K562 (cell line): ENCODE measurements at regions not wholly inside any gene's neighbourhood (a gene's known extent, or its start where the extent isn't known, plus 50 kb on each side); places are given as distances from the start of the nearest gene placed in this dataset.

Source experiments
- ATAC-seq: fragments of 200-7000 bp; cut with Tn5 transposase; 3 replicates; pipeline ENCODE4 v1.9.1; 2020; ENCODE audit warnings: moderate library complexity
- BruUV-seq: library from RNA; stranded (reverse); fragments of 400-500 nt; replicated peaks from 2 replicates; lab custom pipeline; 2021; lab: Mats Ljungman, UMichigan
- CTCF ChIA-PET: fragments of 300-600 bp; formaldehyde crosslinking; extraction: SDS; loops from one replicate; lab custom pipeline; 2021; ENCODE audit warnings: low intra/inter-chr PET ratio; lab: Yijun Ruan, JAX
- POLR2A ChIA-PET: fragments of 300-600, 350-650 bp; sonication (Branson Sonifier 250); formaldehyde crosslinking; extraction: SDS; loops from one replicate; lab custom pipeline; 2021; ENCODE audit warnings: antibody characterized with exemption, inconsistent platforms; lab: Yijun Ruan, JAX
- DNase-seq, 4 experiments: peaks; one replicate each; pipeline versions ENCODE4 v3.0.0 to v3.0.0-alpha.2; 2011 to 2018; ENCODE audit warnings: low spot score in 3 of 4, mixed read lengths in 3 of 4; ENCODE audit errors: extremely low read depth in 1 of 4
- FAIRE-seq: peaks from 2 replicates; lab custom pipeline; 2011; peaks lifted over from hg19 to GRCh38; lab: Jason Lieb, UNC
- H2AFZ ChIP-seq: 2 replicates; pipeline ENCODE4 v1.6.0; 2011; ENCODE audit warnings: low read depth, low read length, control low read depth, inconsistent platforms
- H3K27ac ChIP-seq: fragments of 200-600 bp; 3 replicates; pipeline ENCODE4 v1.8.0; 2011; ENCODE audit warnings: low read depth, mild to moderate bottlenecking, control low read depth, inconsistent platforms, low read length, moderate library complexity, mixed read lengths; ENCODE audit errors: extremely low read depth
- H3K27me3 ChIP-seq, 2 experiments: fragments of 300-600 bp in 1 of 2; 2 replicates in 1 of 2; 3 replicates in 1 of 2; pipeline versions ENCODE4 v1.6.0 to v1.8.0; 2011; ENCODE audit warnings: inconsistent platforms in 2 of 2, low read length in 2 of 2, mild to moderate bottlenecking in 1 of 2, mixed read lengths in 1 of 2, moderate library complexity in 1 of 2; ENCODE audit not compliant: control insufficient read depth in 2 of 2, insufficient read depth in 2 of 2
- H3K36me3 ChIP-seq: fragments of 300-600 bp; 3 replicates; pipeline ENCODE4 v1.8.0; 2011; ENCODE audit warnings: mild to moderate bottlenecking, low read length, inconsistent platforms; ENCODE audit not compliant: control insufficient read depth, insufficient read depth
- H3K4me1 ChIP-seq, 2 experiments: fragments of 200-600 bp in 1 of 2; replicated peaks in 1 of 2; 2 replicates in 1 of 2; 3 replicates in 1 of 2; pipeline versions ENCODE4 v1.5.1 to v1.8.0; 2011; ENCODE audit warnings: inconsistent platforms in 2 of 2, low read length in 2 of 2, mild to moderate bottlenecking in 1 of 2, mixed read lengths in 1 of 2, moderate library complexity in 1 of 2; ENCODE audit not compliant: control insufficient read depth in 2 of 2, insufficient read depth in 2 of 2
- H3K4me2 ChIP-seq: 2 replicates; pipeline ENCODE4 v1.6.1; 2011; ENCODE audit warnings: low read length, control low read depth, inconsistent platforms, mixed read lengths; ENCODE audit not compliant: insufficient read depth
- H3K4me3 ChIP-seq: fragments of 200-600 bp; sonication (generic), shearing (Covaris generic); 2 replicates; pipeline ENCODE4 v1.5.1; 2016; ENCODE audit warnings: control low read depth, inconsistent platforms
- H3K79me2 ChIP-seq: fragments of 200-600 bp; 3 replicates; pipeline ENCODE4 v1.8.0; 2011; ENCODE audit warnings: low read length, inconsistent platforms; ENCODE audit not compliant: control insufficient read depth, insufficient read depth
- H3K9ac ChIP-seq, 2 experiments: 2 replicates each; pipeline versions ENCODE4 v1.6.0 to v1.6.1; 2011; ENCODE audit warnings: low read depth in 2 of 2, low read length in 2 of 2, control low read depth in 1 of 2, inconsistent platforms in 1 of 2, mild to moderate bottlenecking in 1 of 2, mixed read lengths in 1 of 2; ENCODE audit not compliant: insufficient read depth in 1 of 2
- H3K9me1 ChIP-seq: one replicate; pipeline ENCODE4 v1.6.0; 2011; ENCODE audit warnings: inconsistent platforms, mild to moderate bottlenecking, low read length, moderate library complexity; ENCODE audit not compliant: control insufficient read depth, insufficient read depth
- H3K9me3 ChIP-seq: replicated peaks from 2 replicates; pipeline ENCODE4 v1.5.1; 2011; ENCODE audit warnings: low read depth, low read length, inconsistent platforms; ENCODE audit not compliant: control insufficient read depth, insufficient read depth
- H4K20me1 ChIP-seq: replicated peaks from 2 replicates; pipeline ENCODE4 v1.6.1; 2011; ENCODE audit warnings: low read length, inconsistent platforms, mixed read lengths; ENCODE audit not compliant: control insufficient read depth, insufficient read depth
- ELF4 ChIP-seq: fragments of 450-650 bp; formaldehyde crosslinking; IDR thresholded peaks from 2 replicates; pipeline ENCODE4 v1.4.0; 2022; ENCODE audit warnings: missing genetic modification characterization
- ESRRA ChIP-seq: fragments of 450-650 bp; IDR thresholded peaks from 2 replicates; pipeline ENCODE4 v1.6.1; 2014; ENCODE audit warnings: low read depth, mild to moderate bottlenecking, moderate library complexity, borderline replicate concordance
- GABPA ChIP-seq: fragments of 200-800 bp; sonication (Bioruptor generic); conservative IDR thresholded peaks from 2 replicates; pipeline ENCODE4 v1.6.1; 2016; ENCODE audit warnings: low read depth, missing genetic modification characterization, missing compliant biosample characterization
- HNRNPK ChIP-seq: fragments of 200-400 bp; formaldehyde crosslinking; IDR thresholded peaks from one replicate; pipeline ENCODE4 v1.6.1; 2018; ENCODE audit warnings: mild to moderate bottlenecking, low read depth, low read length; ENCODE audit not compliant: poor library complexity, severe bottlenecking
- NBN ChIP-seq: fragments of 450-650 bp; IDR thresholded peaks from 2 replicates; pipeline ENCODE4 v1.6.1; 2016; ENCODE audit warnings: low read depth, mild to moderate bottlenecking
- RFX7 ChIP-seq: fragments of 250-450 bp; sonication (Bioruptor Pico); IDR thresholded peaks from 2 replicates; pipeline ENCODE4 v1.5.1; 2021; ENCODE audit warnings: mild to moderate bottlenecking
- SAFB ChIP-seq: fragments of 200-400 bp; formaldehyde crosslinking; IDR thresholded peaks from 2 replicates; pipeline ENCODE4 v1.6.1; 2017; ENCODE audit warnings: low read depth, low read length, borderline replicate concordance
- SMARCE1 ChIP-seq: fragments of 450-650 bp; IDR thresholded peaks from 2 replicates; pipeline ENCODE4 v1.7.1; 2016; ENCODE audit warnings: mild to moderate bottlenecking
- TCFL5 ChIP-seq: fragments of 250-450 bp; sonication (Bioruptor Pico); conservative IDR thresholded peaks from 2 replicates; pipeline ENCODE4 v1.6.1; 2021; ENCODE audit warnings: mild to moderate bottlenecking, moderate library complexity, matching md5 sums
- ZBTB26 ChIP-seq: fragments of 450-650 bp; formaldehyde crosslinking; IDR thresholded peaks from 2 replicates; pipeline ENCODE4 v1.4.0; 2022; ENCODE audit warnings: missing genetic modification characterization
- ZNF124 ChIP-seq: sonication (generic); formaldehyde crosslinking; IDR thresholded peaks from 2 replicates; pipeline ENCODE4 v1.8.1; 2022; ENCODE audit warnings: missing genetic modification reagents
- ZNF263 ChIP-seq: sonication (generic); formaldehyde crosslinking; IDR thresholded peaks from 2 replicates; pipeline ENCODE4 v1.8.0; 2022; ENCODE audit warnings: mild to moderate bottlenecking, missing genetic modification reagents, borderline replicate concordance
- ZNF764 ChIP-seq: fragments of 250-450 bp; sonication (Bioruptor Pico); IDR thresholded peaks from 2 replicates; pipeline ENCODE4 v1.4.0; 2020; ENCODE audit warnings: low read depth, mild to moderate bottlenecking, moderate library complexity
- WGBS: fragments of 100-300 bp; shearing (Covaris generic); methylation state at CpG from one replicate; pipeline ENCODE4 v1.1.6; 2016; ENCODE audit warnings: low coverage, mixed read lengths; ENCODE audit not compliant: insufficient coverage; ENCODE audit errors: missing lambda C conversion rate; 5-methylcytosine and 5-hydroxymethylcytosine counted together
- in situ Hi-C: fragments of 300-500 bp; cut with MboI; formaldehyde crosslinking; loops from 4 replicates; pipeline ENCODE4 v1.15.0; 2018; ENCODE audit warnings: inconsistent platforms, mixed read lengths
- intact Hi-C: fragments of 100-400 bp; cut with micrococcal nuclease; formaldehyde crosslinking; loops from 2 replicates; pipeline ENCODE4 v1.14.2; 2022
- TF ChIP-seq, protein P1 (sequence below): fragments of 150-350 bp; conservative IDR thresholded peaks from 2 replicates; pipeline ENCODE4 v1.6.1; 2014; ENCODE audit warnings: low read length

- no peak for TF ChIP-seq GABPA (tag)
- TF ChIP-seq RFX7, result no peak
- TF ChIP-seq HNRNPK, result no peak
- TF ChIP-seq TCFL5 (CRISPR knock-in tag), result no peak
- TF ChIP-seq ELF4 (CRISPR knock-in tag), result no peak
- TF ChIP-seq ZNF263 (CRISPR knock-in tag), result no peak
- no peak for TF ChIP-seq ESRRA
These were observed 88.1 kb upstream of the HTR1A start (continued) for GRCh38 chr5:64050296-64050695.

DNA sequence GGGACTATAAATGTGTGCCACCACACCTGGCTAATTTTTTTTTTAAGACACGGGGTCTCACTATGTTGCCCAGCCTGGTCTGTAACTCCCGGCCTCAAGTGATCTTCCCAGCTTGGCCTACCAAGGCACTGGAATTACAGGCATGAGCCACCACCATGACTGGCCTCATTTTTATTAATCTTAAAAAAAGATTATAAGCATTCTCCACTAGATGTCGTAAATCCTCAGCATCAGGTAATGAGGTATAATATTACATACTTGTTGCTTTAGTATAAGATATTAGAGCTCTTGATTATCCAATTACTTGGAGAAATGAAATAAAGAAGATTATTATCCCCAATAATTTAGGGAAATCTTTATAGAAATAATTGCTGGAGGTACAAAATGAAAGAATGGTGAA is 78.2 kb upstream of the HTR1A start:
- Histone ChIP-seq H3K27ac (no peak overlapping the region), H3K4me3 (no peak overlapping the region), H3K9ac (no peak overlapping the region), H2AFZ (no peak overlapping the region), H3K79me2 (no peaks in the 10 kb centered on the region), H3K9me1 (no peaks in the 10 kb centered on the region), H3K4me1 (no peaks in the 10 kb centered on the region), H3K27me3 (no peaks in the 10 kb centered on the region), H3K9me3 (no peaks in the 10 kb centered on the region; the same call in 1 of the 2 replicates), H3K4me2 (no peak overlapping the region), H4K20me1 (no peaks in the 10 kb centered on the region), H3K36me3 (no peaks in the 10 kb centered on the region)
- in situ Hi-C loops (no loop called here), intact Hi-C loops (no loop called here)
- BruUV-seq, result no TSS peak
- FAIRE-seq, result no peak
- no peak for DNase-seq
- 0% methylated on average over 3 of the region's 3 CpGs for WGBS
- no peak for ATAC-seq
- CTCF ChIA-PET, result no interaction called here
- POLR2A ChIA-PET, result no interaction called here
- TF ChIP-seq ZNF764 (CRISPR knock-in tag) (no peak), NBN (no peak), SMARCE1 (no peak), SAFB (no peak), ZBTB26 (CRISPR knock-in tag) (no peak), ZNF124 (no peak)
- TF ChIP-seq, protein P1, sequence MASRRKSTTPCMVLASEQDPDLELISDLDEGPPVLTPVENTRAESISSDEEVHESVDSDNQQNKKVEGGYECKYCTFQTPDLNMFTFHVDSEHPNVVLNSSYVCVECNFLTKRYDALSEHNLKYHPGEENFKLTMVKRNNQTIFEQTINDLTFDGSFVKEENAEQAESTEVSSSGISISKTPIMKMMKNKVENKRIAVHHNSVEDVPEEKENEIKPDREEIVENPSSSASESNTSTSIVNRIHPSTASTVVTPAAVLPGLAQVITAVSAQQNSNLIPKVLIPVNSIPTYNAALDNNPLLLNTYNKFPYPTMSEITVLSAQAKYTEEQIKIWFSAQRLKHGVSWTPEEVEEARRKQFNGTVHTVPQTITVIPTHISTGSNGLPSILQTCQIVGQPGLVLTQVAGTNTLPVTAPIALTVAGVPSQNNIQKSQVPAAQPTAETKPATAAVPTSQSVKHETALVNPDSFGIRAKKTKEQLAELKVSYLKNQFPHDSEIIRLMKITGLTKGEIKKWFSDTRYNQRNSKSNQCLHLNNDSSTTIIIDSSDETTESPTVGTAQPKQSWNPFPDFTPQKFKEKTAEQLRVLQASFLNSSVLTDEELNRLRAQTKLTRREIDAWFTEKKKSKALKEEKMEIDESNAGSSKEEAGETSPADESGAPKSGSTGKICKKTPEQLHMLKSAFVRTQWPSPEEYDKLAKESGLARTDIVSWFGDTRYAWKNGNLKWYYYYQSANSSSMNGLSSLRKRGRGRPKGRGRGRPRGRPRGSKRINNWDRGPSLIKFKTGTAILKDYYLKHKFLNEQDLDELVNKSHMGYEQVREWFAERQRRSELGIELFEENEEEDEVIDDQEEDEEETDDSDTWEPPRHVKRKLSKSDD, result no peak
